ENCODE measurements at regions not wholly inside any gene's neighbourhood (a gene's known extent, or its start where the extent isn't known, plus 50 kb on each side); places are given as distances from the start of the nearest gene placed in this dataset.
A peak's percentile ranks its signal among the peaks of the same experiment; 100 is the strongest.

DNA sequence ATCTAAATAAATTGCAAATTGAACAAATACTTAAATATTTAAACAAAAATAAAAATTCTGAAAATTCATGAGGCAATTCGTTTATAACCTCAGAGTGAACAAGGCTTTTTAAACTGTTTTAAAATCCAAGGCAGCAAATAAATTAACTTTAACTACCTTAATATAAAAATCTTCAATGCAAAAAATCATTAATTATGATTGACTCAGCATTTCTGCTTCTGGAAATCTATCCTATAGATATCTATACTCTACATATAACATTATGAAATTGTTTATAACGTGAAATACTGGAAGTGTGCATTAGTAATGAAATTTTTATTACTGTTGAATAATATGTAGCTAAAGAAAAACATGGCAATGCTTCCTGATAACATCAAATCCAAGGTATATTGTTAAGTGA lies 92.4 kb downstream of the ADAMTS1 start:
- Histone ChIP-seq H3K18ac (ENCODE audit: low read length) (no peak overlapping the region), H4K5ac (ENCODE audit: low read length) (no peak overlapping the region), H2BK15ac (replicated peaks; ENCODE audit: low read depth) (no peak overlapping the region), H3K4ac (ENCODE audit: low read depth, low read length) (no peak overlapping the region), H3K27ac (ENCODE audit: low read depth, low read length) (no peak overlapping the region), H3K4me2 (ENCODE audit: low read length) (no peak overlapping the region), H3K79me2 (ENCODE audit: control insufficient read depth, insufficient read depth, low read length) (no peaks in the 10 kb centered on the region), H3K23ac (ENCODE audit: low read length) (no peak overlapping the region), H2AK5ac (ENCODE audit: low read length) (no peak overlapping the region), H3K27me3 (ENCODE audit: insufficient read depth, low read length, poor library complexity) (no peaks in the 10 kb centered on the region), H2BK120ac (ENCODE audit: low read depth, low read length) (no peak overlapping the region), H2BK5ac (ENCODE audit: low read length) (no peak overlapping the region), H3K9ac (ENCODE audit: low read length) (no peak overlapping the region), H3K4me3 (ENCODE audit: low read length) (no peak overlapping the region), H3K56ac (ENCODE audit: low read length) (no peak overlapping the region), H3K79me1 (ENCODE audit: low read length) (no peaks in the 10 kb centered on the region), H3K36me3 (ENCODE audit: control insufficient read depth, insufficient read depth, low read length) (no peaks in the 10 kb centered on the region), H4K8ac (ENCODE audit: low read depth, low read length) (no peak overlapping the region), H3K4me1 (ENCODE audit: control insufficient read depth, low read depth, low read length) (no peaks in the 10 kb centered on the region)
- DNase-seq = no peak
- WGBS (ENCODE audit: extremely low coverage, insufficient coverage, low lambda C conversion rate) = 100% methylated on average over 2 of the region's 2 CpGs

DNA sequence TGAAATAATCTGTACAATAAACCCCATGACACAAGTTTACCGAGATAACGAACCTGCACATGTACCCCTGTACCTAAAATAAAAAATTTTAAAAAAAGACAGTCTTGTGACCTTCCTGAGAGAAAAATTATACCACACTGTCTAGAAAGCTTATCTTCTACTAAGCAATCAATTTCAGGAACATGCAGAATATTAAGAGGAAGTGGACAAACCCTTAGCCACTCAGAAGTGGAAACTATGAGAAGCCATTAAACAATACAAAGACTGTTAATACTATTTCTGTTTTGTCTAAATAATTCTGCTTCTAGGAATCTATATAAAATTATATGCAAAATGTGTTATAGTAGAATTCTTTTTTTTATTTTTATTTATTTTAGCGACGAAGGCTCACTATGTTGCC lies 93.9 kb downstream of the ADAMTS1 start:
- H3K18ac ChIP-seq (ENCODE audit: low read length) = no peak overlapping the region
- H4K5ac ChIP-seq (ENCODE audit: low read length) = no peak overlapping the region
- no peak overlapping the region for H2BK120ac ChIP-seq (ENCODE audit: low read depth, low read length)
- no peaks in the 10 kb centered on the region for H3K79me2 ChIP-seq (ENCODE audit: control insufficient read depth, insufficient read depth, low read length)
- H4K8ac ChIP-seq (ENCODE audit: low read depth, low read length) = no peak overlapping the region
- H2BK5ac ChIP-seq (ENCODE audit: low read length) = no peak overlapping the region
- DNase-seq = no peak
- H2AK5ac ChIP-seq (ENCODE audit: low read length) = no peak overlapping the region
- H3K79me1 ChIP-seq (ENCODE audit: low read length) = no peaks in the 10 kb centered on the region
- no peak overlapping the region for H3K23ac ChIP-seq (ENCODE audit: low read length)
- H3K9ac ChIP-seq (ENCODE audit: low read length) = no peak overlapping the region
- no peak overlapping the region for H3K27ac ChIP-seq (ENCODE audit: low read depth, low read length)
- no peak overlapping the region for H2BK15ac ChIP-seq (replicated peaks; ENCODE audit: low read depth)
- no peaks in the 10 kb centered on the region for H3K4me1 ChIP-seq (ENCODE audit: control insufficient read depth, low read depth, low read length)
- H3K56ac ChIP-seq (ENCODE audit: low read length) = no peak overlapping the region
- no peaks in the 10 kb centered on the region for H3K27me3 ChIP-seq (ENCODE audit: insufficient read depth, low read length, poor library complexity)
- no CpG with 5 or more reads among the region's 4 CpGs for WGBS (ENCODE audit: extremely low coverage, insufficient coverage, low lambda C conversion rate)
- no peak overlapping the region for H3K4me2 ChIP-seq (ENCODE audit: low read length)
- no peaks in the 10 kb centered on the region for H3K36me3 ChIP-seq (ENCODE audit: control insufficient read depth, insufficient read depth, low read length)
- H3K4ac ChIP-seq (ENCODE audit: low read depth, low read length) = no peak overlapping the region
- H3K4me3 ChIP-seq (ENCODE audit: low read length) = no peak overlapping the region

DNA sequence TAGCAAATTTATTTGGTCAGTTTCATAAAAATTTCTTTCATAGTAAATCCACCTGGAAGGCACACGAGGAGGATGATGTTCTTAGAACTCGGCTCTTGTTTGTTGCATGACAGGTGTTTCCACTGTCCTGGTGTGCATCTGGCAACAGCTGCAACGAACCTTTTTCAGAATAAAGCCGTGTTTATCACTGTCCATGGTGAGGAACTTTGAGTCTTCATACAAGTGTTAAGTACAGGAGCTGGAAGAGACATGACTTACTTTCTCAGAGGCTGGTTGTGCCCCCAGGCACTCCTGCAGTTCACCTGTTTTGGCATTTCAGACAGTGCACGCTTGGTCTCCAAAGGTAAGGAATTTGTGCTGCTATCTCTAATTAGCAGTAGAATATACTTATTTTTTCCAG lies 97.1 kb downstream of the ADAMTS1 start:
- no peaks in the 10 kb centered on the region for H3K27me3 ChIP-seq (ENCODE audit: insufficient read depth, low read length, poor library complexity)
- H3K18ac ChIP-seq (ENCODE audit: low read length) = no peak overlapping the region
- no peak overlapping the region for H3K9ac ChIP-seq (ENCODE audit: low read length)
- no peak overlapping the region for H3K56ac ChIP-seq (ENCODE audit: low read length)
- H3K23ac ChIP-seq (ENCODE audit: low read length) = no peak overlapping the region
- H4K8ac ChIP-seq (ENCODE audit: low read depth, low read length) = no peak overlapping the region
- WGBS (ENCODE audit: extremely low coverage, insufficient coverage, low lambda C conversion rate) = no CpG with 5 or more reads among the region's 5 CpGs
- no peak overlapping the region for H3K4me2 ChIP-seq (ENCODE audit: low read length)
- H3K79me2 ChIP-seq (ENCODE audit: control insufficient read depth, insufficient read depth, low read length) = no peaks in the 10 kb centered on the region
- no peak overlapping the region for H4K5ac ChIP-seq (ENCODE audit: low read length)
- no peak overlapping the region for H2BK120ac ChIP-seq (ENCODE audit: low read depth, low read length)
- no peak overlapping the region for H3K4me3 ChIP-seq (ENCODE audit: low read length)
- no peak overlapping the region for H2BK5ac ChIP-seq (ENCODE audit: low read length)
- no peaks in the 10 kb centered on the region for H3K79me1 ChIP-seq (ENCODE audit: low read length)
- H2BK15ac ChIP-seq (replicated peaks; ENCODE audit: low read depth) = no peak overlapping the region
- H3K36me3 ChIP-seq (ENCODE audit: control insufficient read depth, insufficient read depth, low read length) = no peaks in the 10 kb centered on the region
- no peak overlapping the region for H3K27ac ChIP-seq (ENCODE audit: low read depth, low read length)
- no peaks in the 10 kb centered on the region for H3K4me1 ChIP-seq (ENCODE audit: control insufficient read depth, low read depth, low read length)
- no peak overlapping the region for H3K4ac ChIP-seq (ENCODE audit: low read depth, low read length)
- no peak for DNase-seq
- H2AK5ac ChIP-seq (ENCODE audit: low read length) = no peak overlapping the region

DNA sequence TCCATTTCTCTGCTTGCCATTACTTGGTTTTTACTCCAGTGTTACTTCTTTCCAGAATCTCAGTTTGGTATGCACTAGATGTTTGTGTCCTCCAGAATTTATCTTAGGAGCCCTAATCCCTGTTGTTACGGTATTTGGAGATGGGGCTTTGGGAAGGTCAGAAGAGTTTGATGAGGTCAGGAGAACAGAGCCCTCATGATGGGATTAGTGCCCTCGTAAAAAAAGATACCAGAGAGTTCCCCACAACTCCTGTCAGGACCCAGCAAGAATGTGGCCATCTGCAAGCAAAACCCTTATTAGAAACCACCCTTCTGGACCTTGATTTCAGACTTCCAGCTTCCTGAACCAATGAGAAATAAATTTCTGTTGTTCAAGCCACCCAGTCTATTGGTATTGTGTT lies 98.0 kb downstream of the ADAMTS1 start:
- Histone ChIP-seq H3K27me3 (ENCODE audit: insufficient read depth, low read length, poor library complexity) (no peaks in the 10 kb centered on the region), H2AK5ac (ENCODE audit: low read length) (no peak overlapping the region), H3K9ac (ENCODE audit: low read length) (no peak overlapping the region), H3K4me1 (ENCODE audit: control insufficient read depth, low read depth, low read length) (no peaks in the 10 kb centered on the region), H3K4me3 (ENCODE audit: low read length) (no peak overlapping the region), H3K18ac (ENCODE audit: low read length) (peak overlapping the region; percentile 51), H2BK5ac (ENCODE audit: low read length) (no peak overlapping the region), H4K8ac (ENCODE audit: low read depth, low read length) (no peak overlapping the region), H2BK120ac (ENCODE audit: low read depth, low read length) (no peak overlapping the region), H3K56ac (ENCODE audit: low read length) (no peak overlapping the region), H3K4ac (ENCODE audit: low read depth, low read length) (no peak overlapping the region), H3K27ac (ENCODE audit: low read depth, low read length) (no peak overlapping the region), H3K4me2 (ENCODE audit: low read length) (no peak overlapping the region), H3K36me3 (ENCODE audit: control insufficient read depth, insufficient read depth, low read length) (no peaks in the 10 kb centered on the region), H3K23ac (ENCODE audit: low read length) (no peak overlapping the region), H3K79me1 (ENCODE audit: low read length) (no peaks in the 10 kb centered on the region), H3K79me2 (ENCODE audit: control insufficient read depth, insufficient read depth, low read length) (no peaks in the 10 kb centered on the region), H2BK15ac (replicated peaks; ENCODE audit: low read depth) (no peak overlapping the region), H4K5ac (ENCODE audit: low read length) (no peak overlapping the region)
- no peak for DNase-seq
- no CpG with 5 or more reads among the region's 2 CpGs for WGBS (ENCODE audit: extremely low coverage, insufficient coverage, low lambda C conversion rate)

DNA sequence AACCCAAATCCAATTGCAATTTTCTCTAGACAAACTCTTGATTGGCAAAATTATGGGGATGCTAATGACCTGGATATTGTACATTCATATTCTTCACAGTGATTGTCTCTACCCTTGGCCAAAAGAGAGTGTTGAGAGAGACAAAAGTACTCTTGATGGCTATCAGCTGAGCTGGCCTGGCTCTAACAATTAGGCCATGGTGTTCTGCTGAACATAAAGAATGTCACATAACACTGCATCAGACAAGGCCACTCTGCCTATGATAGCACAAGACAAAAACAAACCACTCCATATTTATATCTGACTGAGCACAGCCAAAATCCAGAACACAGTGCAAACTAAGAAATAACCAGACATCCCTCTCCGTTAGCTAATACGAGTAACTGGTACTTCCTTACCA lies 101.7 kb downstream of the ADAMTS1 start:
- Histone ChIP-seq H2BK120ac (ENCODE audit: low read depth, low read length) (no peak overlapping the region), H3K56ac (ENCODE audit: low read length) (no peak overlapping the region), H3K18ac (ENCODE audit: low read length) (no peak overlapping the region), H3K23ac (ENCODE audit: low read length) (no peak overlapping the region), H3K79me2 (ENCODE audit: control insufficient read depth, insufficient read depth, low read length) (no peaks in the 10 kb centered on the region), H4K8ac (ENCODE audit: low read depth, low read length) (no peak overlapping the region), H3K27me3 (ENCODE audit: insufficient read depth, low read length, poor library complexity) (no peaks in the 10 kb centered on the region), H4K5ac (ENCODE audit: low read length) (no peak overlapping the region), H3K79me1 (ENCODE audit: low read length) (no peaks in the 10 kb centered on the region), H3K9ac (ENCODE audit: low read length) (no peak overlapping the region), H3K27ac (ENCODE audit: low read depth, low read length) (no peak overlapping the region), H3K36me3 (ENCODE audit: control insufficient read depth, insufficient read depth, low read length) (no peaks in the 10 kb centered on the region), H2BK5ac (ENCODE audit: low read length) (no peak overlapping the region), H3K4me2 (ENCODE audit: low read length) (no peak overlapping the region), H2AK5ac (ENCODE audit: low read length) (no peak overlapping the region), H3K4me3 (ENCODE audit: low read length) (no peak overlapping the region), H2BK15ac (replicated peaks; ENCODE audit: low read depth) (no peak overlapping the region), H3K4me1 (ENCODE audit: control insufficient read depth, low read depth, low read length) (no peaks in the 10 kb centered on the region), H3K4ac (ENCODE audit: low read depth, low read length) (no peak overlapping the region)
- DNase-seq = no peak
- WGBS (ENCODE audit: extremely low coverage, insufficient coverage, low lambda C conversion rate) = no CpG with 5 or more reads among the region's 2 CpGs

DNA sequence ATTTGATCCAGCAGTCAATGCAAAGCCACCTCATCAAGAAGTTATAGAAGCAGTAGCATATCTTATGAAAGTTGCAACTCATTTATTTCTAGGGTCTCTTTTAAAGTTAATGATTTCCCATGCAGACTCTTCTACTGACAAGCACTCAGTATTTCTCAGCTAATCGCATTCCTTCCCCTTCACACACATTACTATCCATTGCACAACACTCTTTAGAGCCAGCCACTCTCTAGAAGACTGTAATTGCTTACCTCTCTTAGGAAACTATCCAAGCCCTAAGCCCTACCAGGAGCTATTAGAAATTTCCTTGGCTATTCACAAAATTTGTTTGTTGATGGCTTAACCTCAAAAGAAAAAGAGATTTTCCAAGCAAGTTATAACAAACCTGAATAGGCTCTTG lies 106.0 kb downstream of the ADAMTS1 start:
- Histone ChIP-seq H2BK15ac (replicated peaks; ENCODE audit: low read depth) (no peak overlapping the region), H3K23ac (ENCODE audit: low read length) (no peak overlapping the region), H3K4me1 (ENCODE audit: control insufficient read depth, low read depth, low read length) (peaks cover 11% of the 10 kb centered on the region), H2BK5ac (ENCODE audit: low read length) (no peak overlapping the region), H3K79me2 (ENCODE audit: control insufficient read depth, insufficient read depth, low read length) (no peaks in the 10 kb centered on the region), H2AK5ac (ENCODE audit: low read length) (no peak overlapping the region), H3K18ac (ENCODE audit: low read length) (no peak overlapping the region), H3K4me3 (ENCODE audit: low read length) (no peak overlapping the region), H3K4me2 (ENCODE audit: low read length) (no peak overlapping the region), H3K9ac (ENCODE audit: low read length) (no peak overlapping the region), H3K27me3 (ENCODE audit: insufficient read depth, low read length, poor library complexity) (no peaks in the 10 kb centered on the region), H3K36me3 (ENCODE audit: control insufficient read depth, insufficient read depth, low read length) (no peaks in the 10 kb centered on the region), H3K56ac (ENCODE audit: low read length) (no peak overlapping the region), H4K8ac (ENCODE audit: low read depth, low read length) (no peak overlapping the region), H3K27ac (ENCODE audit: low read depth, low read length) (no peak overlapping the region), H3K4ac (ENCODE audit: low read depth, low read length) (no peak overlapping the region), H2BK120ac (ENCODE audit: low read depth, low read length) (no peak overlapping the region), H3K79me1 (ENCODE audit: low read length) (no peaks in the 10 kb centered on the region), H4K5ac (ENCODE audit: low read length) (no peak overlapping the region)
- WGBS (ENCODE audit: extremely low coverage, insufficient coverage, low lambda C conversion rate) = no CpG with 5 or more reads among the region's 1 CpG
- peak; percentile 74 for DNase-seq

Data from mesendoderm (in vitro differentiated cells).